ENCODE measurements at regions not wholly inside any gene's neighbourhood (a gene's known extent, or its start where the extent isn't known, plus 50 kb on each side); places are given as distances from the start of the nearest gene placed in this dataset.

DNA sequence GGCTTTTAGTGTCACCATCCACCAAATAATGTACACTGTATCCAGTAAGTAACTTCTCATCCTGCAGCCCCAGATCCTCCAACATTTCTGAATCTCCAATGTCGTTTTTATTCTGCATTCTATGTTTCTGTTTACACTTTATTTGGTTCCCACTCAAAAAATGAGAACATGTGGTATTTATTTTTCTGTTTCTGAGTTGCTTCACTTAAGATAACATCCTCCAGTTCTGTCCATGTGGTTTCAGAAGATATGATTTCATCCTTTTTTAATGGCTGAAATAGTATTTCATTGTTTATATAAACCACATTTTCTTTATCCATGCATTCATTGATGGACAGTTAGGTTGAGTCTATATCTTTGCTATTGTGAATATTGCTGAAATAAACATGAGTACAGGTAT lies 677.3 kb upstream of the FTMT start:
- TF ChIP-seq ZNF146 (tag by site-specific recombination; IDR thresholded peaks at IDR 0.05) (no peak), ZNF513 (tag by site-specific recombination; IDR thresholded peaks at IDR 0.05) (no peak), ZBTB49 (tag by site-specific recombination; IDR thresholded peaks at IDR 0.05; ENCODE audit: low read depth) (no peak), CTCF (tag by site-specific recombination; IDR thresholded peaks at IDR 0.05) (no peak), ZNF239 (tag by site-specific recombination; IDR thresholded peaks at IDR 0.05) (no peak), HOXA7 (CRISPR knock-in tag; IDR thresholded peaks at IDR 0.05; ENCODE audit: borderline replicate concordance) (no peak), ZNF341 (tag by site-specific recombination; IDR thresholded peaks at IDR 0.05; ENCODE audit: low read depth) (no peak), ZNF274 (IDR thresholded peaks at IDR 0.05; ENCODE audit: low read length) (no peak), ZNF274 (tag by site-specific recombination; IDR thresholded peaks at IDR 0.05; ENCODE audit: borderline replicate concordance) (no peak), TRIM28 (IDR thresholded peaks at IDR 0.05; ENCODE audit: borderline replicate concordance, low read length) (no peak), KLF10 (tag by site-specific recombination; IDR thresholded peaks at IDR 0.05) (no peak), ZNF707 (tag by site-specific recombination; IDR thresholded peaks at IDR 0.05) (no peak)
- TF ChIP-seq, protein P1, sequence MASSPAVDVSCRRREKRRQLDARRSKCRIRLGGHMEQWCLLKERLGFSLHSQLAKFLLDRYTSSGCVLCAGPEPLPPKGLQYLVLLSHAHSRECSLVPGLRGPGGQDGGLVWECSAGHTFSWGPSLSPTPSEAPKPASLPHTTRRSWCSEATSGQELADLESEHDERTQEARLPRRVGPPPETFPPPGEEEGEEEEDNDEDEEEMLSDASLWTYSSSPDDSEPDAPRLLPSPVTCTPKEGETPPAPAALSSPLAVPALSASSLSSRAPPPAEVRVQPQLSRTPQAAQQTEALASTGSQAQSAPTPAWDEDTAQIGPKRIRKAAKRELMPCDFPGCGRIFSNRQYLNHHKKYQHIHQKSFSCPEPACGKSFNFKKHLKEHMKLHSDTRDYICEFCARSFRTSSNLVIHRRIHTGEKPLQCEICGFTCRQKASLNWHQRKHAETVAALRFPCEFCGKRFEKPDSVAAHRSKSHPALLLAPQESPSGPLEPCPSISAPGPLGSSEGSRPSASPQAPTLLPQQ (tag by site-specific recombination; IDR thresholded peaks at IDR 0.05), result no peak
